GM12878 (cell line): ENCODE measurements at regions not wholly inside any gene's neighbourhood (a gene's known extent, or its start where the extent isn't known, plus 50 kb on each side); places are given as distances from the start of the nearest gene placed in this dataset.

Source experiments
- ATAC-seq: fragments of 200-7000 bp; cut with Tn5 transposase; 3 replicates; pipeline ENCODE4 v1.9.1; 2020; ENCODE audit warnings: mild to moderate bottlenecking, moderate library complexity
- BruUV-seq: library from RNA; stranded (reverse); fragments of 400-500 nt; replicated peaks from 2 replicates; lab custom pipeline; 2021; lab: Mats Ljungman, UMichigan
- CTCF ChIA-PET: fragments of 300-600 bp; sonication (Branson Sonifier 250); formaldehyde crosslinking; extraction: SDS; loops from one replicate; lab custom pipeline; 2021; ENCODE audit warnings: inconsistent platforms; lab: Yijun Ruan, JAX
- POLR2A ChIA-PET: fragments of 350-600 bp; formaldehyde crosslinking; extraction: SDS; loops from one replicate; lab custom pipeline; 2021; ENCODE audit warnings: inconsistent platforms; lab: Charles Lee
- RAD21 ChIA-PET: fragments of 300-600 bp; sonication (Branson Sonifier 250); formaldehyde crosslinking; loops from one replicate; lab custom pipeline; 2023; ENCODE audit warnings: antibody characterized with exemption; ENCODE audit not compliant: unreplicated experiment; lab: Charles Lee
- SMC1A ChIA-PET: fragments of 300-600 bp; sonication (Branson Sonifier 250); formaldehyde crosslinking; loops from one replicate; lab custom pipeline; 2023; ENCODE audit not compliant: unreplicated experiment, uncharacterized antibody; lab: Charles Lee
- DNase-seq: peaks from one replicate; pipeline ENCODE4 v3.0.0-alpha.2; 2011; ENCODE audit warnings: low read depth, low spot score
- FAIRE-seq: peaks from 3 replicates; lab custom pipeline; 2011; peaks lifted over from hg19 to GRCh38; lab: Jason Lieb, UNC
- H2AFZ ChIP-seq: 2 replicates; pipeline ENCODE4 v1.6.0; 2011; ENCODE audit warnings: low read depth, low read length, control low read depth; ENCODE audit not compliant: control insufficient read depth
- H3K27ac ChIP-seq: 2 replicates; pipeline ENCODE4 v1.5.1; 2011; ENCODE audit warnings: control low read depth; ENCODE audit not compliant: control insufficient read depth, insufficient read depth
- H3K27me3 ChIP-seq, 2 experiments: replicated peaks in 1 of 2; 2 replicates each; pipeline versions ENCODE4 v1.6.0 to v1.6.1; 2011; ENCODE audit warnings: low read length in 1 of 2; ENCODE audit not compliant: control insufficient read depth in 2 of 2, insufficient read depth in 2 of 2
- H3K36me3 ChIP-seq, 2 experiments: 2 replicates each; pipeline ENCODE4 v1.5.1; 2011; ENCODE audit warnings: low read length in 1 of 2; ENCODE audit not compliant: control insufficient read depth in 2 of 2, insufficient read depth in 2 of 2
- H3K4me1 ChIP-seq: 2 replicates; pipeline ENCODE4 v1.6.1; 2011; ENCODE audit warnings: mild to moderate bottlenecking, low read length, moderate library complexity, mixed read lengths; ENCODE audit not compliant: control insufficient read depth, insufficient read depth
- H3K4me2 ChIP-seq: 2 replicates; pipeline ENCODE4 v1.6.0; 2011; ENCODE audit warnings: control low read depth; ENCODE audit not compliant: control insufficient read depth, insufficient read depth
- H3K4me3 ChIP-seq: fragments of 200-600 bp; sonication (generic); 2 replicates; pipeline ENCODE4 v1.5.1; 2016
- H3K79me2 ChIP-seq: 2 replicates; pipeline ENCODE4 v1.6.0; 2011; ENCODE audit warnings: low read length; ENCODE audit not compliant: control insufficient read depth, insufficient read depth
- H3K9ac ChIP-seq: 2 replicates; pipeline ENCODE4 v1.8.0; 2011; ENCODE audit warnings: low read length, control low read depth, mixed read lengths; ENCODE audit not compliant: control insufficient read depth, insufficient read depth
- H3K9me3 ChIP-seq: replicated peaks from 3 replicates; pipeline ENCODE4 v1.5.1; 2011; ENCODE audit warnings: mild to moderate bottlenecking, low read length; ENCODE audit not compliant: control insufficient read depth, insufficient read depth
- H4K20me1 ChIP-seq: 2 replicates; pipeline ENCODE4 v1.6.0; 2011; ENCODE audit not compliant: control insufficient read depth, insufficient read depth
- ATF7 ChIP-seq: fragments of 450-650 bp; IDR thresholded peaks from 2 replicates; pipeline ENCODE4 v1.6.1; 2016; ENCODE audit warnings: low read depth, mild to moderate bottlenecking
- BCL11A ChIP-seq: IDR thresholded peaks from 2 replicates; pipeline ENCODE4 v1.6.1; 2011; ENCODE audit warnings: low read depth, low read length
- CBFB ChIP-seq: IDR thresholded peaks from 2 replicates; pipeline ENCODE4 v1.6.1; 2016; ENCODE audit warnings: antibody characterized with exemption, low read depth
- HDGF ChIP-seq: fragments of 450-650 bp; IDR thresholded peaks from 2 replicates; pipeline ENCODE4 v1.6.1; 2016; ENCODE audit warnings: antibody characterized with exemption
- HSF1 ChIP-seq: fragments of 150-350 bp; IDR thresholded peaks from 2 replicates; pipeline ENCODE4 v1.6.1; 2014; ENCODE audit warnings: mild to moderate bottlenecking, low read depth, low read length
- MXI1 ChIP-seq: fragments of 150-350 bp; IDR thresholded peaks from 2 replicates; pipeline ENCODE4 v1.6.1; 2011; ENCODE audit warnings: low read depth, mild to moderate bottlenecking, inconsistent platforms, low read length, improper control_type of control experiment
- PAX8 ChIP-seq: fragments of 450-650 bp; IDR thresholded peaks from 2 replicates; pipeline ENCODE4 v1.6.1; 2017; ENCODE audit warnings: mild to moderate bottlenecking, moderate library complexity
- SKIL ChIP-seq: fragments of 450-650 bp; IDR thresholded peaks from 2 replicates; pipeline ENCODE4 v1.6.1; 2017; ENCODE audit warnings: mild to moderate bottlenecking, low read depth, inconsistent platforms; ENCODE audit not compliant: poor library complexity, severe bottlenecking
- TCF7 ChIP-seq: IDR thresholded peaks from 2 replicates; pipeline ENCODE4 v1.6.1; 2014; ENCODE audit warnings: antibody characterized with exemption, borderline replicate concordance
- WGBS: methylation state at CpG from one replicate; pipeline ENCODE4 v1.1.6; 2016; ENCODE audit warnings: low lambda C conversion rate; ENCODE audit not compliant: insufficient replicate concordance, insufficient coverage; ENCODE audit errors: missing lambda C conversion rate; 5-methylcytosine and 5-hydroxymethylcytosine counted together
- in situ Hi-C: fragments of 300-500 bp; cut with MboI; formaldehyde crosslinking; loops from 9 replicates; pipeline ENCODE4 v1.14.3; 2018; ENCODE audit warnings: mixed read lengths
- intact Hi-C: fragments of 100-400 bp; cut with micrococcal nuclease; formaldehyde crosslinking; loops from one replicate; pipeline ENCODE4 v1.14.2; 2022; ENCODE audit not compliant: unreplicated experiment
- TF ChIP-seq, protein P1 (sequence below): IDR thresholded peaks from 2 replicates; pipeline ENCODE4 v1.6.1; 2011; ENCODE audit warnings: borderline replicate concordance, low read depth, mild to moderate bottlenecking, moderate library complexity, low read length; ENCODE audit not compliant: insufficient read depth, poor library complexity, severe bottlenecking

DNA sequence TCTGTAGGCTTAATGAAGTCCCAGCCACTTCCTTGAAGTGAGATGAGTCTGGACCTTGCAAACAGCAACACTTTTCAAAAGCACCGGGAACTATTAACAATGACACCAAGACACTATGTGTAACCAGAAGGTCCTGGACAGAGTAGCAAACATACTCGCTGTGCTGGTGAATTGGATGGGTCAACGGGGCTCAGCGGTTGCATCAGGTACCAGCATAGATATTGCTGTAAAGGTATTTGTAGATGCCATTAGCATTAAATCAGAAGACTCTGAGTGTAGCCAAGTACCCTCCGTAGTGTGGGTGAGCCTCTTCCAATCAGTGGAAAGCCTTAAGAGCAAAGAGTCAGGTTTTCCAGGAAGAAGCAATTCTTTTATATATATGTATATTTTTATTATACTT is 140.5 kb downstream of the IRX2 start:
- RAD21 ChIA-PET: no interaction called here
- intact Hi-C loops (no loop called here), in situ Hi-C loops (no loop called here)
- Histone ChIP-seq H3K9ac (no peak overlapping the region), H3K9me3 (no peaks in the 10 kb centered on the region), H3K27ac (no peak overlapping the region), H3K79me2 (no peaks in the 10 kb centered on the region)
- 29% methylated on average over 5 of the region's 5 CpGs for WGBS
- TF ChIP-seq BCL11A (no peak), CBFB (no peak), PAX8 (no peak), MXI1 (no peak), SKIL (no peak), ATF7 (no peak)
- TF ChIP-seq, all 136 proteins: peak for 0
- ChIA-PET POLR2A (no interaction called here), SMC1A (no interaction called here), CTCF (no interaction called here)
- Histone ChIP-seq H3K4me2 (no peak overlapping the region), H4K20me1 (no peaks in the 10 kb centered on the region), H3K27me3 (no peaks in the 10 kb centered on the region), H3K4me1 (no peaks in the 10 kb centered on the region), H3K36me3 (no peaks in the 10 kb centered on the region), H3K4me3 (no peak overlapping the region), H2AFZ (no peak overlapping the region)
- no peak for FAIRE-seq
- no peak for DNase-seq
- ATAC-seq: no peak
- no TSS peak for BruUV-seq

DNA sequence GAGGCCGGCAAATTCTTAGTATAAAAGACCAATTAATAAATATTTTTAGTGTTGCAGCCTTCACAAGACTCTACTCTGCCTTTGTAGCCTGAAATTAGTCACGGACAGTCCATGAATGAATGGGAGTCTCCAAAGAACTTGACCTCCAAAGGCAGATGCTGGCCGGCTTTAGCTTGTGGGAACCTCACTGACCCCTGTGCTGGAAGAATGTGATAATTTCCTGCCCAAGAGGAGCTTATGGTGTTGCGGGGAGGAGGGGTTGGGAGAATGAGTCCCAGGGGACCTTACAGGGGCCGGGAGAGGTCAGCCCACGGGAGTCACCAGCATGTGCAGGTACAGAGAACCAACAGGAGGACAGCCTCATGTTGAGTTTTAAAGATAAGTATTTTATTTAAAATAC is 143.1 kb downstream of the IRX2 start:
- FAIRE-seq (no peak), ATAC-seq (no peak), DNase-seq (no peak)
- no TSS peak for BruUV-seq
- H3K79me2 ChIP-seq: no peaks in the 10 kb centered on the region
- H3K4me2 ChIP-seq: no peak overlapping the region
- no peak overlapping the region for H3K9ac ChIP-seq
- WGBS: 20% methylated on average over 6 of the region's 6 CpGs
- no peaks in the 10 kb centered on the region for H3K9me3 ChIP-seq
- no peak overlapping the region for H3K27ac ChIP-seq
- no peaks in the 10 kb centered on the region for H3K27me3 ChIP-seq
- CTCF ChIA-PET: no interaction called here
- intact Hi-C loops (no loop called here), in situ Hi-C loops (no loop called here)
- SMC1A ChIA-PET: no interaction called here
- no peaks in the 10 kb centered on the region for H3K36me3 ChIP-seq
- no peak overlapping the region for H2AFZ ChIP-seq
- H3K4me1 ChIP-seq: no peaks in the 10 kb centered on the region
- H4K20me1 ChIP-seq: no peaks in the 10 kb centered on the region
- RAD21 ChIA-PET: no interaction called here
- POLR2A ChIA-PET: no interaction called here
- no peak overlapping the region for H3K4me3 ChIP-seq
- TF ChIP-seq, protein P1, sequence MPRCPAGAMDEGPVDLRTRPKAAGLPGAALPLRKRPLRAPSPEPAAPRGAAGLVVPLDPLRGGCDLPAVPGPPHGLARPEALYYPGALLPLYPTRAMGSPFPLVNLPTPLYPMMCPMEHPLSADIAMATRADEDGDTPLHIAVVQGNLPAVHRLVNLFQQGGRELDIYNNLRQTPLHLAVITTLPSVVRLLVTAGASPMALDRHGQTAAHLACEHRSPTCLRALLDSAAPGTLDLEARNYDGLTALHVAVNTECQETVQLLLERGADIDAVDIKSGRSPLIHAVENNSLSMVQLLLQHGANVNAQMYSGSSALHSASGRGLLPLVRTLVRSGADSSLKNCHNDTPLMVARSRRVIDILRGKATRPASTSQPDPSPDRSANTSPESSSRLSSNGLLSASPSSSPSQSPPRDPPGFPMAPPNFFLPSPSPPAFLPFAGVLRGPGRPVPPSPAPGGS: no peak
- TF ChIP-seq TCF7: no peak
- no peak for TF ChIP-seq HDGF
- no peak for TF ChIP-seq HSF1
